ENCODE measurements at regions not wholly inside any gene's neighbourhood (a gene's known extent, or its start where the extent isn't known, plus 50 kb on each side); places are given as distances from the start of the nearest gene placed in this dataset.
"Not testable (repeated sequence)": the region's sequence is repeated elsewhere in the genome, so short reads cannot be mapped to it uniquely, and the experiment has no call there.

DNA sequence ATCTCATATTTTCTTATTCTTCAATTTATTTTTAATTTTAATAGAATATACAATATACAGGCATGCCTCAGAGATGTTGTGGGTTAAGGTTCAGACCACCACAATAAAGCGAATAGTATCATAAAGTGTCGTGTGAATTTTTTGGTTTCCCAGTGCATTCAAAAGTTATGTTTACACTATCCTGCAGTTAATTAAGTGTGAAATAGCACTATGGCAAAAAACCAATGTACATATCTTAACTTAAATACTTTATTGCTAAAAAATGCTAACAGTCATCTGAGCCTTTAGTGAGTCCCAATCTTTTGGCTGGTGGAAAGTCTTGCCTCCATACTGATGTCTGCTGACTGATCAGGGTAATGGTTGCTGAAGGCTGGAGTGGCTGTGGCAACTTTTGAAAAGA, 637.6 kb downstream of the TDRD15 start:
- H3K27me3 Mint-ChIP-seq: no peaks in the 10 kb centered on the region
- H3K36me3 Mint-ChIP-seq (ENCODE audit: low read depth): no peaks in the 10 kb centered on the region
- H3K9me3 Mint-ChIP-seq: peaks cover 7% of the 10 kb centered on the region
- H3K27ac Mint-ChIP-seq: no peak overlapping the region
- no peaks in the 10 kb centered on the region for H3K4me1 Mint-ChIP-seq (ENCODE audit: low read depth)
- H3K4me3 Mint-ChIP-seq: no peak overlapping the region
- no peak for DNase-seq

GRCh38 chr2:21763501-21763900, 639.7 kb downstream of the TDRD15 start:
- peaks cover 2% of the 10 kb centered on the region for H3K9me3 Mint-ChIP-seq
- no peak for DNase-seq
- H3K36me3 Mint-ChIP-seq (ENCODE audit: low read depth): no peaks in the 10 kb centered on the region
- H3K4me1 Mint-ChIP-seq (ENCODE audit: low read depth): no peaks in the 10 kb centered on the region
- no peaks in the 10 kb centered on the region for H3K27me3 Mint-ChIP-seq
- H3K4me3 Mint-ChIP-seq: no peak overlapping the region
- no peak overlapping the region for H3K27ac Mint-ChIP-seq

- no peak overlapping the region for H3K27ac Mint-ChIP-seq
- peaks cover 2% of the 10 kb centered on the region for H3K9me3 Mint-ChIP-seq
- H3K4me3 Mint-ChIP-seq: no peak overlapping the region
- no peaks in the 10 kb centered on the region for H3K36me3 Mint-ChIP-seq (ENCODE audit: low read depth)
- no peak for DNase-seq
- no peaks in the 10 kb centered on the region for H3K27me3 Mint-ChIP-seq
- H3K4me1 Mint-ChIP-seq (ENCODE audit: low read depth): no peaks in the 10 kb centered on the region
Measured at GRCh38 chr2:21770787-21771186, 647.0 kb downstream of the TDRD15 start.

DNA sequence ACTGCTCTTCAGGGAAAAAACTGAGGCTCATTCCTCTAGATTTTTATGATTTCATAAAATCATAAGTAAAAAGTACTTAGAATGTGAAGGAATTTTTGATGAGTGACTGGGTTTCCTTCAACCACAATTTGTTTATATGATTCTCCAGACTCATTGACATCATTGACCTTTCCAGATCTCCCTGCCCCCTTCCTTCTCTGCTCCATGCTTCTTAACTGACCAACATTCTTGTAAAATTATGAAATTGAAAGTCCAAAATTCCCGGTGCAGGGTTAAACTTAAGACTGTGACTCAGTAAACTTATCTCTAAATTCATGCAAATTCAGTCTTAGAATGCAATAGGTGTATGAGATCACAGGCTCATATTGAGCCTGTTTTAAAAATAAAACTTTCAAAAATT, 648.9 kb downstream of the TDRD15 start:
- Mint-ChIP-seq H3K36me3 (ENCODE audit: low read depth) (no peaks in the 10 kb centered on the region), H3K4me3 (no peak overlapping the region), H3K27me3 (no peaks in the 10 kb centered on the region), H3K4me1 (ENCODE audit: low read depth) (no peaks in the 10 kb centered on the region), H3K9me3 (no peaks in the 10 kb centered on the region), H3K27ac (no peak overlapping the region)
- no peak for DNase-seq

- H3K4me1 Mint-ChIP-seq (ENCODE audit: low read depth): no peaks in the 10 kb centered on the region
- no peaks in the 10 kb centered on the region for H3K27me3 Mint-ChIP-seq
- peaks cover 4% of the 10 kb centered on the region for H3K9me3 Mint-ChIP-seq
- no peak overlapping the region for H3K4me3 Mint-ChIP-seq
- H3K27ac Mint-ChIP-seq: no peak overlapping the region
- DNase-seq: no peak
- H3K36me3 Mint-ChIP-seq (ENCODE audit: low read depth): no peaks in the 10 kb centered on the region
Measured at GRCh38 chr2:21773168-21773567, 649.4 kb downstream of the TDRD15 start.

DNA sequence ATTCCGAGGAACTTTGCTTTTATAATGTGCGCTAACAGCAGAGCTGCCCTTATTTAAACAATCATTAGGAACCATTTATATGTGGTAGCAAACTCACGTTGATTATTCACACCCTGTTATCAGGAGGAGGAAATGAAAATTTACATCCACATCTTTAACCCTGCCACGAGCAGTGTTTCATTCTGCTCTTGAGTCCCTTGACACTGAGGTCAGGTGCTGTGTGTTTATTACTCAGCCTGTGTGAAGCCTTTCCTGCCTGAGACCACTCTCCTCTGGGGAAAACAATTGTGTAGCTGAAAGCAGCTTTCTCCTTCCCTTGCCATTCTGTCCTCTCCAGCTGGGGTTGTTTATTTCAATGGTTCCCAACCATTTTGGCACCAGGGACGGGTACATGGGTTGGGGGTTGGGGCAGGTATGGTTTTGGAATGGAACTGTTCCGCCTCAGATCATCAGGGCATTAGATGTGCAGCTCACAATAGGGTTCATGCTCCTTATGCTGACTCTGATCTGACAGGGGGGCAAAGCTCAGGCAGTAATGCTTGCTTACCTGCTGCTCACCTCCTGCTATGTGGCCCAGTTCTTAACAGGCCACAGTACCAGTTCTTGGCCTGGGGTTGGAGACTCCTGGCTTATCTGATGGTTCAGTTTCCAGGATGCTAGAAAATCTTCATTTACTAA, 651.1 kb downstream of the TDRD15 start:
- Mint-ChIP-seq H3K27ac (no peak overlapping the region), H3K27me3 (no peaks in the 10 kb centered on the region), H3K36me3 (ENCODE audit: low read depth) (no peaks in the 10 kb centered on the region), H3K4me1 (ENCODE audit: low read depth) (no peaks in the 10 kb centered on the region), H3K9me3 (peaks cover 6% of the 10 kb centered on the region), H3K4me3 (no peak overlapping the region)
- DNase-seq: no peak

GRCh38 chr2:21779786-21780185, 656.0 kb downstream of the TDRD15 start:
- no peak for DNase-seq
- Mint-ChIP-seq H3K4me3 (no peak overlapping the region), H3K27ac (no peak overlapping the region), H3K4me1 (ENCODE audit: low read depth) (no peaks in the 10 kb centered on the region), H3K36me3 (ENCODE audit: low read depth) (no peaks in the 10 kb centered on the region), H3K27me3 (no peaks in the 10 kb centered on the region), H3K9me3 (peaks cover 6% of the 10 kb centered on the region)

GRCh38 chr2:21781962-21782361, 658.2 kb downstream of the TDRD15 start:
- H3K4me3 Mint-ChIP-seq: no peak overlapping the region
- no peak for DNase-seq
- H3K27me3 Mint-ChIP-seq: no peaks in the 10 kb centered on the region
- H3K9me3 Mint-ChIP-seq: peaks cover 6% of the 10 kb centered on the region
- H3K36me3 Mint-ChIP-seq (ENCODE audit: low read depth): no peaks in the 10 kb centered on the region
- H3K4me1 Mint-ChIP-seq (ENCODE audit: low read depth): no peaks in the 10 kb centered on the region
- H3K27ac Mint-ChIP-seq: no peak overlapping the region

GRCh38 chr2:21782866-21783265, 659.1 kb downstream of the TDRD15 start:
- no peaks in the 10 kb centered on the region for H3K36me3 Mint-ChIP-seq (ENCODE audit: low read depth)
- no peaks in the 10 kb centered on the region for H3K4me1 Mint-ChIP-seq (ENCODE audit: low read depth)
- H3K4me3 Mint-ChIP-seq: no peak overlapping the region
- no peak for DNase-seq
- no peak overlapping the region for H3K27ac Mint-ChIP-seq
- H3K9me3 Mint-ChIP-seq: peaks cover 4% of the 10 kb centered on the region
- H3K27me3 Mint-ChIP-seq: no peaks in the 10 kb centered on the region

- H3K4me3 Mint-ChIP-seq: no peak overlapping the region
- H3K4me1 Mint-ChIP-seq (ENCODE audit: low read depth): no peaks in the 10 kb centered on the region
- H3K9me3 Mint-ChIP-seq: peaks cover 8% of the 10 kb centered on the region
- no peak overlapping the region for H3K27ac Mint-ChIP-seq
- DNase-seq: no peak
- no peaks in the 10 kb centered on the region for H3K36me3 Mint-ChIP-seq (ENCODE audit: low read depth)
- no peaks in the 10 kb centered on the region for H3K27me3 Mint-ChIP-seq
Measured at GRCh38 chr2:21787941-21788340, 664.2 kb downstream of the TDRD15 start.

DNA sequence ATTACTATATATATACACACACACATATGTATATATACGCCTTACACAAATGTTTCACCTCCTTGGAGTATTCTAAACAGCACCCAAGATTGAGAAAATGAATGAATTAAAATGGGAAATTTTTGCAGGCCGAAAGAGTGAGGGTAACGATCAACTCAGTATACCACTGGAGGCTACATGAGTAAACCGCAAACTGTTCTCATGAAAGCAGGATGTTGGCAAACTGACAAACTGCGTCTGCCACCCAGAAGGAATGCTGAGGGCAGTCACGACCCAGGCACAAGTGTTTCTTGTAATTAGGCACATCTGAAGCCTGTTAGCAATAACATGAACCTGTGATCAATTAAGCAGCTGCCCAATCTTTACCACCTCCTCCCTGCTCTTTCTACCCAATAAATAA, 666.5 kb downstream of the TDRD15 start:
- not testable (repeated sequence) for H3K27ac Mint-ChIP-seq; H3K36me3 Mint-ChIP-seq (ENCODE audit: low read depth); H3K4me1 Mint-ChIP-seq (ENCODE audit: low read depth); H3K4me3 Mint-ChIP-seq; H3K9me3 Mint-ChIP-seq; H3K27me3 Mint-ChIP-seq; DNase-seq

- H3K4me1 Mint-ChIP-seq (ENCODE audit: low read depth): no peaks in the 10 kb centered on the region
- no peak for DNase-seq
- peaks cover 8% of the 10 kb centered on the region for H3K9me3 Mint-ChIP-seq
- H3K36me3 Mint-ChIP-seq (ENCODE audit: low read depth): no peaks in the 10 kb centered on the region
- H3K27me3 Mint-ChIP-seq: no peaks in the 10 kb centered on the region
- no peak overlapping the region for H3K4me3 Mint-ChIP-seq
- H3K27ac Mint-ChIP-seq: no peak overlapping the region
Measured at GRCh38 chr2:21792571-21792970, 668.8 kb downstream of the TDRD15 start.

DNA sequence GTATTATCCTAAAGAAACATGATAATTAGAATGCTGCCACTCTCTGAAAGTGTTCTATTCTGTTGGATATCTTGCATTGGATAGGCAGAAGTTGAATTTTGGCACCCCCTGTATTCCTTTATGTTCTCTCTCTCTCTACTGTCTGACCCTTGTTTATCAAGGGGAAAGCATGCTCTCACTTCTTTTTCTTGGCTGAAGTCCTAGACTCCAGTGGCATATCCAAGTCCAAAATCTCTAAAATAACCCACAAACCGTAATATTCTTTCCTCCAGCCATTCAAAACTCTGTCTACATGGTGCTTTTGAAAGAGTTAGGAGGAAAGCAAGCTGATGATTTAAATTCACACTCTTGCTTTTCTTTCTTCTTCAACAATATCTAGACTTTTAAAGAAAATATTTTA, 669.7 kb downstream of the TDRD15 start:
- DNase-seq: no peak
- Mint-ChIP-seq H3K27me3 (no peaks in the 10 kb centered on the region), H3K4me1 (ENCODE audit: low read depth) (no peaks in the 10 kb centered on the region), H3K36me3 (ENCODE audit: low read depth) (no peaks in the 10 kb centered on the region), H3K27ac (no peak overlapping the region), H3K4me3 (no peak overlapping the region), H3K9me3 (peaks cover 8% of the 10 kb centered on the region)

GRCh38 chr2:21794611-21795010, 670.8 kb downstream of the TDRD15 start:
- Mint-ChIP-seq H3K4me1 (ENCODE audit: low read depth) (no peaks in the 10 kb centered on the region), H3K9me3 (peaks cover 8% of the 10 kb centered on the region), H3K36me3 (ENCODE audit: low read depth) (no peaks in the 10 kb centered on the region)

GRCh38 chr2:21800356-21800755, 676.6 kb downstream of the TDRD15 start:
- Mint-ChIP-seq H3K9me3 (peaks cover 15% of the 10 kb centered on the region), H3K27ac (no peak overlapping the region), H3K27me3 (no peaks in the 10 kb centered on the region), H3K36me3 (ENCODE audit: low read depth) (no peaks in the 10 kb centered on the region), H3K4me3 (no peak overlapping the region), H3K4me1 (ENCODE audit: low read depth) (no peaks in the 10 kb centered on the region)
- DNase-seq: no peak

More at GRCh38 chr2:21794611-21795010, 670.8 kb downstream of the TDRD15 start:
- no peaks in the 10 kb centered on the region for H3K27me3 Mint-ChIP-seq
- DNase-seq: no peak
- H3K27ac Mint-ChIP-seq: no peak overlapping the region
- no peak overlapping the region for H3K4me3 Mint-ChIP-seq

DNA sequence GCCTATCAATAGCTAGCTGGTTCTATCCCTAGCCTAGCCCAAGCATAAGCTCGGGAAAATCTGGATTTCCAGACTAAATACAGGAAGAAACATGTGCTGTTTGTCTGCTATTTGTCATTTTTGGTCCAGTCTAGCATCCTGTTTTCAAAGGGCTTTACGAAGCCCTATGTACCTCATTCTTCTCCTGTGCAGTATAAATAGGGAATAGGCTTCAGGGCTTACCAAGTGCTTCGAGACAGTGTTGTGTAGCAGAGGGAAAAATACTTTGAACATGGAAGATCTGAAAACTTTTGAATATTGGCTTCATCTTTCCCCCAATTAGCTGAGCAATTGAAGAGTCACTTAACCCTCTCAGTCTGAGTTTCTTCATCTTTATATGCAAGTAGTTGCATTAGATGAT, 679.8 kb downstream of the TDRD15 start:
- Mint-ChIP-seq H3K36me3 (ENCODE audit: low read depth) (no peaks in the 10 kb centered on the region), H3K9me3 (peaks cover 15% of the 10 kb centered on the region), H3K27me3 (no peaks in the 10 kb centered on the region), H3K4me1 (ENCODE audit: low read depth) (no peaks in the 10 kb centered on the region), H3K4me3 (no peak overlapping the region), H3K27ac (no peak overlapping the region)
- no peak for DNase-seq

Measured in activated T-cell treated with anti-CD3 and anti-CD28 coated beads, Interleukin-2, amount 50 U/mL, for 24 hours (primary cell).